PC-9 (cell line): ENCODE measurements at regions not wholly inside any gene's neighbourhood (a gene's known extent, or its start where the extent isn't known, plus 50 kb on each side); places are given as distances from the start of the nearest gene placed in this dataset.
"Not testable (repeated sequence)": the region's sequence is repeated elsewhere in the genome, so short reads cannot be mapped to it uniquely, and the experiment has no call there.

Experiments used
- CTCF ChIP-seq: fragments of 200-600 bp; sonication (generic); conservative IDR thresholded peaks from 2 replicates; pipeline ENCODE4 v1.6.1; 2017; ENCODE audit warnings: mixed run types, antibody characterized with exemption, mild to moderate bottlenecking, moderate library complexity
- EZH2 ChIP-seq: fragments of 200-600 bp; sonication (generic); IDR thresholded peaks from 2 replicates; pipeline ENCODE4 v1.8.0; 2017; ENCODE audit warnings: antibody characterized with exemption, low read depth

- not testable (repeated sequence) for TF ChIP-seq CTCF, EZH2
Observed at GRCh38 chr7:35955735-35956134, 154.9 kb downstream of the SEPTIN7 start.
